ENCODE measurements at regions not wholly inside any gene's neighbourhood (a gene's known extent, or its start where the extent isn't known, plus 50 kb on each side); places are given as distances from the start of the nearest gene placed in this dataset.

- TF ChIP-seq CTCF (IDR thresholded peaks at IDR 0.05) (no peak), POLR2A (IDR thresholded peaks at IDR 0.05) (no peak), POLR2AphosphoS5 (IDR thresholded peaks at IDR 0.05) (no peak)
These were observed 232.5 kb upstream of the GPRIN3 start for GRCh38 chr4:89539797-89540711.

Measured in transverse colon (tissue), 4 donors.